ENCODE measurements at regions not wholly inside any gene's neighbourhood (a gene's known extent, or its start where the extent isn't known, plus 50 kb on each side); places are given as distances from the start of the nearest gene placed in this dataset.
"Not testable (repeated sequence)": the region's sequence is repeated elsewhere in the genome, so short reads cannot be mapped to it uniquely, and the experiment has no call there.

DNA sequence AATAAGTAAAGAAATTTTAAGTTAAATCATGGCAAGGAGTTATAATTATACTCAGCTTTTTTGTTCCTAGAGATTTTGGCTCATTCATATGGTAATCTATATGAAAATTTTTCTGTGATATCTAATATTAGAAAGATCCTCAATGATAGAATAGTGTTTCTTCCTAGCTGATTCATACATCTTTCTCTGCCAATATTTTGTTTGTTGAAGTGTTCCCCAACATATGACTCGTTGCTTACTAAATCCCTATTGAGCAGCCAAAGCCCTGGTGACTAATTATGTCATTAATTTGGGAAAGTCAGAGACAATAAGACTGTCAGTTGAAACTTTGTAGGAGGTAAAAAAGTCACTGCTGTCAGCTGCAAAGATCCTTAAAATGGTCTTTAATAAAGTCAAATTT lies 1348.5 kb upstream of the CDH18 start:
- not testable (repeated sequence) for DNase-seq (ENCODE audit: low spot score); H3K36me3 ChIP-seq; H3K4me1 ChIP-seq (ENCODE audit: control insufficient read depth in 1 of 2, low read depth in 2 of 2); ATAC-seq (ENCODE audit: insufficient number of reproducible peaks, low FRiP score, low read depth); H3K27me3 ChIP-seq (replicated peaks; ENCODE audit: insufficient read depth); H3K9me3 ChIP-seq; H3K4me3 ChIP-seq; H3K27ac ChIP-seq

DNA sequence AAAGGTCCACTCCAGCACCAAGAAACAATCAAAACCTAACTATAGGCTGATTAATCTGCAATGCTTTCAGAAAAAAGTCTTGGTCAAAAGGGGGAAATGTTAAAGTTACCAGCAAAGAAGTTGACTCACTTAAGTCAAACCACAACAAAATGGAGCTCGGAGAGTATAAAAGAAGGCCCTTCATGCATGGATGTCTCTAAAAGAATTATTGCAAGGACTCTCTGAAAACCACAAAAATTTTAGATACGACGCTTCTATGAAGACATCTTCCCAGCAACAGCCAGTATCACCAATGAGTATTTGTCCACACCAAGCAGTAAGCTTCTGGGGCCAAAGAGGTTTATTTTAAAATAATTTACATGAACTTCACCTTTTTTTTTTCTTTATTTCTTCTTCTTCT lies 1327.4 kb upstream of the CDH18 start:
- not testable (repeated sequence) for H3K27me3 ChIP-seq (replicated peaks; ENCODE audit: insufficient read depth); H3K36me3 ChIP-seq; H3K9me3 ChIP-seq; H3K4me1 ChIP-seq (ENCODE audit: control insufficient read depth in 1 of 2, low read depth in 2 of 2); H3K4me3 ChIP-seq; ATAC-seq (ENCODE audit: insufficient number of reproducible peaks, low FRiP score, low read depth); DNase-seq (ENCODE audit: low spot score); H3K27ac ChIP-seq

DNA sequence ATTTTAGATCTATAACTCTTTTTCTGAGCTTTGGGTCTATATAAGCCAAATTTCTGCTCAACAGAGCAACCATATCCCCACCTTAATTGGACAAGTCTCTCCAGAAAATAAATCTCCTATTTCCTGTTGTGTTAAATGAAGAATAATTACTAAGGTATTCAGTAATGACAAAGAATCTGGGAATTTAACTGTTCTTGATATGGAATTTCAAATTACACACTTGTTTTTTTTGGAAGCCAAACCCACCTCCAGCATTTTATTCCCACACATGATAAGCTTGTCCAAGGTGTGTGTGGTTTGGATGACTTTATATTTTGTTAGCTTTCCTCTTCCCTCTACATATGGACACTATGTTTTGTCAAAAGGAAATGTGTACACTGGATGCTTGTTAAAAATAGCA lies 1313.2 kb upstream of the CDH18 start:
- H3K36me3 ChIP-seq; H3K9me3 ChIP-seq; H3K4me3 ChIP-seq; ATAC-seq (ENCODE audit: insufficient number of reproducible peaks, low FRiP score, low read depth); H3K27ac ChIP-seq; DNase-seq (ENCODE audit: low spot score); H3K4me1 ChIP-seq (ENCODE audit: control insufficient read depth in 1 of 2, low read depth in 2 of 2); H3K27me3 ChIP-seq (replicated peaks; ENCODE audit: insufficient read depth): not testable (repeated sequence)

DNA sequence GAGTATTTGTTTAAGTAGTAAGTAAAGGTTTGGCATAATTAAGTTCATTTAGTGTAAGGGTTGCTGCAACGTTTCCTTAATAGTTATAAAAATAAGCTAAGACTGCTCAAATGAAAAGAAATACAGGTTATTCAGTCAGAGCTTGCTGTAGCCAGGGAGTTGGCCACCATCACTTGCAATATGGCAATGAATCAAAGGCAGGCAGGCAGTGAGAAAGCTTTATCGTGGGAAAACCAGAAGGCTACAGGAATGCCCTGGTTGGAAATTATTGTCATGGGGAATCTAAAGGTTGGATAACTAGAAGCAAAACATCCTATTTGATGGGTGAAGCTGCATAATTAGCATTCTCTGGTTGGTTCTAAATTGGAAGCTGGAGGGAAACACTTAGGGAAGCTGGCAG lies 1286.4 kb upstream of the CDH18 start:
- not testable (repeated sequence) for H3K4me1 ChIP-seq (ENCODE audit: control insufficient read depth in 1 of 2, low read depth in 2 of 2); DNase-seq (ENCODE audit: low spot score); H3K27me3 ChIP-seq (replicated peaks; ENCODE audit: insufficient read depth); H3K4me3 ChIP-seq; ATAC-seq (ENCODE audit: insufficient number of reproducible peaks, low FRiP score, low read depth); H3K9me3 ChIP-seq; H3K36me3 ChIP-seq; H3K27ac ChIP-seq

DNA sequence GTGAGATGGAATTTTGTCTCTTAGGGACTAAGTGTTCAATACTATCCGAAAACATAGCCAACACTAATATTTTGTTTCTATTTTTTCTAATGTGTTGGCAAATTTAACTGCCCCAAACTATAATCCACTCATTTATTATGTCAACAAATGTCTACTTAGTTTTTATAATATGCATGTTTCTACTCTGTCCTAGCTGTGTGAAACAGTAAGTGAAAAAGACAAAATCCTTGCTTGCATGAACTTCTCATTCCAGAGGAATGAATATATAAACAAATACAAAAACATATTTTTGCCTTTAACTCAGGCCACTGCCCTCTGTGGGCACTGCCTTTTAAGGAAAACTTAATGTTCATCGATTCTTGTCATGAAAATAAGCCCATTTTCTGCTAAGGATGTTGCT lies 1275.4 kb upstream of the CDH18 start:
- DNase-seq (ENCODE audit: low spot score) (no peak), ATAC-seq (ENCODE audit: insufficient number of reproducible peaks, low FRiP score, low read depth) (no peak)
- H3K4me3 ChIP-seq, result no peak overlapping the region
- H3K27ac ChIP-seq, result peak overlapping the region in 1 of 2 donors; percentile 63
- H3K9me3 ChIP-seq, result peaks cover 5% of the 10 kb centered on the region
- H3K4me1 ChIP-seq (ENCODE audit: control insufficient read depth in 1 of 2, low read depth in 2 of 2), result no peaks in the 10 kb centered on the region
- no peaks in the 10 kb centered on the region for H3K27me3 ChIP-seq (replicated peaks; ENCODE audit: insufficient read depth)
- H3K36me3 ChIP-seq, result no peaks in the 10 kb centered on the region
- TF ChIP-seq, protein P1, sequence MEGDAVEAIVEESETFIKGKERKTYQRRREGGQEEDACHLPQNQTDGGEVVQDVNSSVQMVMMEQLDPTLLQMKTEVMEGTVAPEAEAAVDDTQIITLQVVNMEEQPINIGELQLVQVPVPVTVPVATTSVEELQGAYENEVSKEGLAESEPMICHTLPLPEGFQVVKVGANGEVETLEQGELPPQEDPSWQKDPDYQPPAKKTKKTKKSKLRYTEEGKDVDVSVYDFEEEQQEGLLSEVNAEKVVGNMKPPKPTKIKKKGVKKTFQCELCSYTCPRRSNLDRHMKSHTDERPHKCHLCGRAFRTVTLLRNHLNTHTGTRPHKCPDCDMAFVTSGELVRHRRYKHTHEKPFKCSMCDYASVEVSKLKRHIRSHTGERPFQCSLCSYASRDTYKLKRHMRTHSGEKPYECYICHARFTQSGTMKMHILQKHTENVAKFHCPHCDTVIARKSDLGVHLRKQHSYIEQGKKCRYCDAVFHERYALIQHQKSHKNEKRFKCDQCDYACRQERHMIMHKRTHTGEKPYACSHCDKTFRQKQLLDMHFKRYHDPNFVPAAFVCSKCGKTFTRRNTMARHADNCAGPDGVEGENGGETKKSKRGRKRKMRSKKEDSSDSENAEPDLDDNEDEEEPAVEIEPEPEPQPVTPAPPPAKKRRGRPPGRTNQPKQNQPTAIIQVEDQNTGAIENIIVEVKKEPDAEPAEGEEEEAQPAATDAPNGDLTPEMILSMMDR (IDR thresholded peaks at IDR 0.05), result no peak

DNA sequence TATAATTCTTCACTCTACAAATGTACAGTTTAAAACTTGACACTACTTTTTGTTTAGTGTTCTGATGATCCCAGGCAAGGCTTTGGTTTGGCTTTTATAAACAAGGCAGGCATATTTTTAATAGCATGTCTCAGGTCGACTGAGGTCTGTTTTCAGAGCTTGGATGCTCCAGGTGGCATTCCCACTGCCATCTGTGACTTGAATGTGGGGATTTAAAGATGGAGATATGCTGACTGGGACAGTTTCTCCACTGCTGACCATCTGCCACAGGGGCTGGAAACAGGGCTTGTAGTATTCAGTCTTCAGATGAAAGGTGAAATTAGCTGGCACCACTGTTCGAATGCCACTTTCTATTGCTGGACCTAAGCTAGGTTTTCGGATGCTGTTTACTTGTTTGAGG lies 1266.2 kb upstream of the CDH18 start:
- Histone ChIP-seq H3K4me3 (no peak overlapping the region), H3K27ac (no peak overlapping the region), H3K36me3 (no peaks in the 10 kb centered on the region), H3K4me1 (ENCODE audit: control insufficient read depth in 1 of 2, low read depth in 2 of 2) (no peaks in the 10 kb centered on the region), H3K27me3 (replicated peaks; ENCODE audit: insufficient read depth) (no peaks in the 10 kb centered on the region), H3K9me3 (peaks cover 4% of the 10 kb centered on the region)
- TF ChIP-seq, protein P1 (IDR thresholded peaks at IDR 0.05), result no peak
- ATAC-seq (ENCODE audit: insufficient number of reproducible peaks, low FRiP score, low read depth), result no peak
- no peak for DNase-seq (ENCODE audit: low spot score)

DNA sequence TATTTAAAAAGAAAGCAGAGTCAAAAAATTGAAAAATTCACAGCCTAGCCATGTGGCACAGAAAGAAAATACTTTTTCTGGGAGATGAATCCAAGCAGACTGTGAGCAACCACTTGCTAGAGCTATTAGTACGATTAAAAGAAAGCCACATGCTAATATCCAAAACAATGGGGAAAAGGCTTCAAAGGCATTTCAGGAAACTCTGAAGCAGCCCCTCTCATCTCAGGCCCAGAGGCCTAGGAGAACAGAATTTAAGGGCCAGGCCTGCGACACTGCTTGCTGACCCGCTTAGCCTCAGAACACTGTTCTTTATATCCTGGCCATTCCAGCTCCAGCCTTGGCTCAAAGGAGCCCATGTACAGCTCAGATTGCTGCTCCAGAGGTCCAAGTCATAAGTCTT lies 1257.0 kb upstream of the CDH18 start:
- no peak for ATAC-seq (ENCODE audit: insufficient number of reproducible peaks, low FRiP score, low read depth)
- H3K4me1 ChIP-seq (ENCODE audit: control insufficient read depth in 1 of 2, low read depth in 2 of 2), result no peaks in the 10 kb centered on the region
- H3K4me3 ChIP-seq, result no peak overlapping the region
- H3K27ac ChIP-seq, result no peak overlapping the region
- H3K27me3 ChIP-seq (replicated peaks; ENCODE audit: insufficient read depth), result no peaks in the 10 kb centered on the region
- DNase-seq (ENCODE audit: low spot score), result no peak
- TF ChIP-seq, protein P1 (IDR thresholded peaks at IDR 0.05), result no peak
- H3K36me3 ChIP-seq, result no peaks in the 10 kb centered on the region
- no peaks in the 10 kb centered on the region for H3K9me3 ChIP-seq
